ENCODE measurements at regions not wholly inside any gene's neighbourhood (a gene's known extent, or its start where the extent isn't known, plus 50 kb on each side); places are given as distances from the start of the nearest gene placed in this dataset.

DNA sequence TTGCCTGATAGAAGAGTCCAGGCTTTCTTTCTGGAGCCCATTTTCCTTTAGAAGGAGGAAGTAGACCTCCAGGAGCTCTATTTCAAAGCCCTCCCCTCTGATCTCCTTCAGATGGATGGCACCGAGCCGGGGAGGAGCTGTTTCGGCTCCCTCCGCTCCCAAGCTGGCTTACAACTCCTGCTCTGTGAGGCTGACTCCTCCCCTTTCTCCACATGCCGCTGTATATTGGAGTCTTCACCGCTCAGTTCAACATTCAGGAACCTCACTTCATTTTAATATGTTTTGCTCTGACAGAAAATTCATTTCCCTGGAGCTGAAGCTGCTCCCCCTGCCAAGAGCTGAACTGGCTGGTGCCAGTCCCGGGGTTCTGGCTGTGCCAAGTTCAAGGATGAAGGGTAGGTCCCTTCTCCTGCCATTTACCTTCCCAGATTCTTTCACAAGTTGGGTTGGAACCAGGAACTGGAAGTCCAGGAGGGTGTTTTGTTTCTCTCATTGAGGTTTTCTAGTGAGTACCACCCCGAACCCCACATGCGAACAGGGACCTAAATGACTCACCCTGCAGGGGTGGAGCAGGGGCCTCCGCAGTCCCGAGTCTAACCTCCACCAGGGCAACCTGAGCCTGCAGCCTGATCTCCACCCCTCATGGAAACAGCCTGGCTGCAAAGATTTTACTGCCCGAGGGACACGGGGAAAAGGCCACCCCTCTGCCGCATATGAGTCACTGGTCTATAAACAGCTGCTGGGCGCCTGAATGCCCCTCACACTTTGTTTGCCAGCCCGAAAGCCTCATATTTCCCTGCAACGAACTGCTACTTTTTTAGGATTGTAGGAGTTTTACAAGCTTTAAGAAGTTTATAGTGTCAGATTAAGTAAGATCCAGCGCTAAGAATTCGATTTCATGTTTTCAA lies 68.6 kb upstream of the FOXA2 start:
- Mint-ChIP-seq H3K36me3 (no peaks in the 10 kb centered on the region), H3K9me3 (peaks cover 0 to 3% (median 2%) of the 10 kb centered on the region in 3 donors), H3K4me3 (no peak overlapping the region), H3K27ac (no peak overlapping the region), H3K4me1 (no peaks in the 10 kb centered on the region), H3K27me3 (no peaks in the 10 kb centered on the region)

- no peaks in the 10 kb centered on the region for H3K4me1 Mint-ChIP-seq
- H3K4me3 Mint-ChIP-seq = no peak overlapping the region
- H3K27me3 Mint-ChIP-seq = no peaks in the 10 kb centered on the region
- H3K9me3 Mint-ChIP-seq = peaks cover 0 to 3% (median 2%) of the 10 kb centered on the region in 3 donors
- H3K27ac Mint-ChIP-seq = no peak overlapping the region
- no peaks in the 10 kb centered on the region for H3K36me3 Mint-ChIP-seq
Observed at GRCh38 chr20:22653658-22654642, 69.6 kb upstream of the FOXA2 start.

DNA sequence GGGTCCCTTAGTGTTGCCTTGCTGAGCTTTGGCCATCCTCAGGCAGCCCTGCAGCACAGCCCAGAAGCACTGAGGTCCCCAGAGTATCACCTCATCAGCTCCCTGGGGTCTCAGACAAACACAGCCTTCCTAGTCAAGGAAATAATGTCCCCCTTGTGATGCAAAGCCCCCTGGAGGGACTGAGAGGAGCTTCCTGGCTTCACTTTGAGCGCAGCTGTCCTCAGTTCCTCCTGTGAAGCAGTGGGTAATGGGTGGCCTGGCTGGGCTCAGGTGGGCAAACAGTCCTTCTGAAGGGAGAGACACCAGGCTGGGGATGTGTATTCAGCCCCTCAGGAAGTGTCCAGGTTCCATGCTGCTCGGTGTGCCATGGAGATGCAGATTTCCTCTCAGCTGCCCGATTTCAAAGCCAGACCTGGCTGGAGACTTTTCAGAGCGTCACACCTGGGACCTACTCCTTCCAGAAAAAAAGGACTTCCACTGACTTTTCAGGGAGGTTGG lies 79.2 kb upstream of the FOXA2 start:
- Mint-ChIP-seq H3K27me3 (peaks cover 2% of the 10 kb centered on the region), H3K36me3 (no peaks in the 10 kb centered on the region), H3K9me3 (peaks cover 0 to 7% (median 0%) of the 10 kb centered on the region in 3 donors), H3K4me1 (no peaks in the 10 kb centered on the region), H3K27ac (no peak overlapping the region), H3K4me3 (no peak overlapping the region)

DNA sequence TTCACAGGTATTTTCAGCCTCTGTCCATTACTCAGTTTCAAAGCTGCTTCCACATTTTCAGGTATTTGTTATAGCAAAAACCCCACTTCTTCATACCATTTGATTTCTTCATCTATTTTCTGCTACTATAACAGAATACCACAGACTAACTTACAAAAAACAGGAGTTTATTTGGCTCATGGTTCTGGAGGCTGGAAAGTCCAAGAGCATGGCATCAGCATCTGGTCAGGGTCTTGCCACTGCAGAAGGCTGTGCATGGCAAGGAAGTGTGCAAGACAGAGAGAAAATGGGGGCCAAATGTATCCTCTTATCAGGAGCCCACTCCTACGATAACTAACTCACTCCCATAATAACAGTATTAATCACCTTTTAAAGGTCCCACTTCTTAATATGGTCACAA lies 82.8 kb upstream of the FOXA2 start:
- Mint-ChIP-seq H3K4me3 (peak overlapping the region in 1 of 4 donors; percentile 38), H3K36me3 (peaks cover 3% of the 10 kb centered on the region), H3K27me3 (peaks cover 2% of the 10 kb centered on the region), H3K9me3 (peaks cover 4 to 16% (median 13%) of the 10 kb centered on the region in 3 donors), H3K27ac (no peak overlapping the region), H3K4me1 (no peaks in the 10 kb centered on the region)

DNA sequence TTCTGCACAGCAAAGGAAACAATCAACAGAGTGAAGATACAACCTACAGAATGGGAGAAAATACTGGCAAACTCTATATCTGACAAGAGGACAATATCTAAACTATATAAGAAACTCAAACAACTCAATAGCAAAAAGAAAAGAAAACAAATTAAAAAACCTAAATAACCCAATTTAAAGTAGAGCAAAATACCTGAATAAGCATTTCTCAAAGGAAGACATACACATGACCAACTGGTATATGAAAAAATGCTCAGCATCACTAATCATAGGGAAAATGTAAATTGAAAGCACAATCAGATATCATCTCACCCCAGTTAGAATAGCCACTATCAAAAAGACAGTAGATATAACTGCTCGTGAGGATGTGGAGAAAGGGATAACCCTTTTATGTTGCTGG lies 87.8 kb upstream of the FOXA2 start:
- Mint-ChIP-seq H3K36me3 (peaks cover 3% of the 10 kb centered on the region), H3K4me1 (no peaks in the 10 kb centered on the region), H3K4me3 (no peak overlapping the region), H3K27me3 (peaks cover 2% of the 10 kb centered on the region), H3K27ac (no peak overlapping the region), H3K9me3 (peaks cover 4 to 15% (median 13%) of the 10 kb centered on the region in 3 donors)

DNA sequence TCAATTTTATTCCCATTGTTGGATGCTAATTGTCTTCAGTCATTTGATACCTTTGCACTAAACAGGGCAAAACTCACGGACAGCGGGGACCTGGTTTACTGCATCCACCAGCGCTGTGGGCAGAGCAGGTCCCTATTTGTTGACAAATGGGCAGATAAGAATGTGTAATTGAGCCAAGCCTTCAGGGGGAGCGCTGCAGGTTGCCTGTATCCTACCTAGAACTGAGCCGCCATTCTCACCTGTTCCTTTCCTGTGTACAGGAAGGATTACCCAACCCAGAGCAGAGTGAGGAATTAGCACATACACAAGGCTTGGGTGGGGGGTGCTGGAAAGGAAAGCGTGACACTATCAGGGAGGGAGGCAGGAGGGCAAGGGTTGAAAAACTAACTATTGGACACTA lies 89.1 kb upstream of the FOXA2 start:
- Mint-ChIP-seq H3K4me1 (no peaks in the 10 kb centered on the region), H3K9me3 (peaks cover 4 to 13% (median 9%) of the 10 kb centered on the region in 3 donors), H3K27me3 (peaks cover 2% of the 10 kb centered on the region), H3K36me3 (peaks cover 3% of the 10 kb centered on the region), H3K4me3 (no peak overlapping the region), H3K27ac (no peak overlapping the region)

- no peak overlapping the region for H3K4me3 Mint-ChIP-seq
- no peaks in the 10 kb centered on the region for H3K36me3 Mint-ChIP-seq
- peaks cover 2% of the 10 kb centered on the region for H3K27me3 Mint-ChIP-seq
- no peaks in the 10 kb centered on the region for H3K4me1 Mint-ChIP-seq
- H3K9me3 Mint-ChIP-seq = peaks cover 2 to 7% (median 5%) of the 10 kb centered on the region in 3 donors
- H3K27ac Mint-ChIP-seq = no peak overlapping the region
Observed at GRCh38 chr20:22675341-22675740, 91.0 kb upstream of the FOXA2 start.

- no peaks in the 10 kb centered on the region for H3K36me3 Mint-ChIP-seq
- no peak overlapping the region for H3K4me3 Mint-ChIP-seq
Observed at GRCh38 chr20:22678678-22679077, 94.3 kb upstream of the FOXA2 start.

DNA sequence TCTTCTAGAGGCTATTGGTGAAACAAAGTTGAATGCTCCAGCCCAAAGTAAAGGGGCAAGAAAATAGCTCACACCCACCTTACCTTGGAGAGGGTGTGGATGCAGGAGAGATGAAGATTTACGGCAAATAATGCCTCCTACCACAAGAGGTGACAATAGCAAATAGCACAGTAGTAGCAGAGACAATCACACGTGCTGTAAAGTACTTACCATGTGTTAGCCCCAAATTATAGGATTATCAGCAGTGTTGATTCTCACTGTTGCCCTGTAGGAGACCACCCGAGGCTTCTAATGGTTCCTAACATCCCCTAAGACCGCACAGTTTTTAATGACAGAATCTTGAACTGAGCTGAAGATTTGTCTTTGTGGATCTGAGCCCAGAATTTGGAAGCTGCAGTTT lies 94.8 kb upstream of the FOXA2 start:
- H3K4me3 Mint-ChIP-seq = no peak overlapping the region
- H3K36me3 Mint-ChIP-seq = no peaks in the 10 kb centered on the region
- H3K4me1 Mint-ChIP-seq = peaks cover 0 to 2% (median 0%) of the 10 kb centered on the region in 3 donors
- H3K27ac Mint-ChIP-seq = no peak overlapping the region
- peaks cover 2% of the 10 kb centered on the region for H3K27me3 Mint-ChIP-seq
- H3K9me3 Mint-ChIP-seq = peaks cover 0 to 4% (median 1%) of the 10 kb centered on the region in 3 donors

More at GRCh38 chr20:22678678-22679077, 94.3 kb upstream of the FOXA2 start:
- Mint-ChIP-seq H3K27me3 (peaks cover 2% of the 10 kb centered on the region), H3K4me1 (no peaks in the 10 kb centered on the region), H3K27ac (no peak overlapping the region), H3K9me3 (peaks cover 0 to 4% (median 1%) of the 10 kb centered on the region in 3 donors)

DNA sequence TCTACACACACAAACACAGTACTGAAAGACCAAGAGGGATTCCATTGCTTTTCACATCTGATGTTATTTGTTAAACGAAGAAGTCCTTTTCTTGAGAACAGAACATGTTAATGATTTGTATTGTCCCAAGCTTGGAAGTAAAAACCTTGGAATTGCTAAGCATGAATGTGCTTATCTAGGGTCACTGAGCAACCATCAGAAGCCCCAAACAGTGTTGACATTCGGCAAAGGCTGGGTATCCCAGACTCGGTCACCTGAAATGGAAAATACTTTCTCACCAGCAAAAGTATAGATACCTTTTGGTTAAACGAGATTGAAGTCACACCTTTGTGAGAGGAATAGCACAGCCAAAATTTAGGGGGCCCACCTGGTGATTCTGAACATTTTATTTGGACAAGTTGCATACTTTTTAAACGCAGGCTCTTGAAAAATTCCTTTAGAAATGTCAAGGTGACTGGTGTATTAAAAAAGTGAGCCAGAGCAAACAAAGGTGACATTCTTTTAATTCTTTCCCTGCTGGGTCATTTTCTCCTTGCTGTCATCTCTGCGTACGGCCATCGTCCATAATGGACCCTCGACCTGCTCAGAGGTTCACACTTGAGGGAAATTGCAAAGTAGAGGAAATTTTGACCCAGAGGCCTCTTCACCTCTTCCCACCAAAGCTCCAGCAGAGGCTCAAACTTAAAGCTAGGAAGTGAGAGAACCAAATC lies 95.8 kb upstream of the FOXA2 start:
- peaks cover 0 to 4% (median 1%) of the 10 kb centered on the region in 3 donors for H3K9me3 Mint-ChIP-seq

GRCh38 chr20:22681591-22682248 lies 97.3 kb upstream of the FOXA2 start:
- no peak overlapping the region for H3K27ac Mint-ChIP-seq
- H3K4me3 Mint-ChIP-seq = no peak overlapping the region
- H3K4me1 Mint-ChIP-seq = peaks cover 2 to 7% (median 3%) of the 10 kb centered on the region in 3 donors
- H3K9me3 Mint-ChIP-seq = peaks cover 0 to 4% (median 1%) of the 10 kb centered on the region in 3 donors
- H3K36me3 Mint-ChIP-seq = no peaks in the 10 kb centered on the region
- peaks cover 6% of the 10 kb centered on the region for H3K27me3 Mint-ChIP-seq

More for the DNA sequence above, 95.8 kb upstream of the FOXA2 start:
- H3K36me3 Mint-ChIP-seq = no peaks in the 10 kb centered on the region
- peaks cover 0 to 7% (median under 1%) of the 10 kb centered on the region in 3 donors for H3K4me1 Mint-ChIP-seq
- H3K27ac Mint-ChIP-seq = no peak overlapping the region
- peaks cover 7% of the 10 kb centered on the region for H3K27me3 Mint-ChIP-seq
- no peak overlapping the region for H3K4me3 Mint-ChIP-seq

GRCh38 chr20:22682381-22682780 lies 98.0 kb upstream of the FOXA2 start:
- Mint-ChIP-seq H3K4me1 (peaks cover 2 to 7% (median 3%) of the 10 kb centered on the region in 3 donors), H3K4me3 (no peak overlapping the region), H3K27me3 (peaks cover 9% of the 10 kb centered on the region), H3K9me3 (peaks cover 0 to 4% (median 3%) of the 10 kb centered on the region in 3 donors), H3K36me3 (no peaks in the 10 kb centered on the region), H3K27ac (no peak overlapping the region)

DNA sequence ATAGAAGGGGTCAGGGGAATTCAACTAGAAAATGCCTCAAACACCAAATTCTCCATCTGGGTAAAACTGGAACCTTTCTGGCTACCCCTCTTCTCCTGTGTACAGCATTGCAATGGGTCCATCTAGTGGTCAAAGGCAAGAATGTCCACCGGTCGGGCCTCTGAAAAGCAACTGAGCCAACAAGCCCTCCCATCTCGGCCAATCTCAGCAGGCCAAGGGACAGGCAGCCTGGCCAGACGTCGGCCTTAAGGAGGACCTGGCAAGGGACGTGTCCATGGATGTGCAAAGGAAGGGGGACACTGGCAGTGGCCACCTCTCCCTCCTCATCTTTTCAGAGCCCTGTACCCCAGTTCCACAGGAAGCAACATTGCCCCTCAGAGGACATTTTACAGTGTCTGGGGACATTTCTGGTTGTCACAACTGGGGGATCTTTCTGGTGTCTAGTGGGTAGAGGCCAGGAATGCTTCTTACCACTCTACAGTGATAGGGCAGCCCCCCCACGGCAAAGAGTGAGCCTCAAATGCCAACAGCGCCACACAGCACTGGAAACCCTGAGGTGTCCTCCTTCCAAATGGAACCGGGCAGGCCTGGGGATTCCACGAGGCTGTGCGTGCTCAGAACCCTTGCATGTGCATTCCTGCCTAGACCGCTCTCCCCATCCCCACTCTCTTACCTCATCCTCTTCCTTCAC lies 99.8 kb upstream of the FOXA2 start:
- H3K4me3 Mint-ChIP-seq = peak overlapping the region in 1 of 4 donors; percentile 76
- H3K4me1 Mint-ChIP-seq = peaks cover 2 to 7% (median 3%) of the 10 kb centered on the region in 3 donors
- peaks cover 9% of the 10 kb centered on the region for H3K27me3 Mint-ChIP-seq
- H3K27ac Mint-ChIP-seq = peak overlapping the region in 1 of 3 donors; percentile 88
- H3K36me3 Mint-ChIP-seq = no peaks in the 10 kb centered on the region
- peaks cover 0 to 1% (median 0%) of the 10 kb centered on the region in 3 donors for H3K9me3 Mint-ChIP-seq

Measured in IgD-negative memory B cell (primary cell).